Activated CD8-positive, alpha-beta memory T cell treated with anti-CD3 and anti-CD28 coated beads for 24 hours (primary cell): ENCODE measurements at regions not wholly inside any gene's neighbourhood (a gene's known extent, or its start where the extent isn't known, plus 50 kb on each side); places are given as distances from the start of the nearest gene placed in this dataset.
A peak's percentile ranks its signal among the peaks of the same experiment; 100 is the strongest.
"Not testable (repeated sequence)": the region's sequence is repeated elsewhere in the genome, so short reads cannot be mapped to it uniquely, and the experiment has no call there.

ENCODE experiments used
- DNase-seq: peaks from one replicate; pipeline ENCODE4 v3.0.0-alpha.2; 2020

- DNase-seq: not testable (repeated sequence)
Measured at GRCh38 chr9:41754403-41754802, 374.8 kb downstream of the CNTNAP3B start.

DNA sequence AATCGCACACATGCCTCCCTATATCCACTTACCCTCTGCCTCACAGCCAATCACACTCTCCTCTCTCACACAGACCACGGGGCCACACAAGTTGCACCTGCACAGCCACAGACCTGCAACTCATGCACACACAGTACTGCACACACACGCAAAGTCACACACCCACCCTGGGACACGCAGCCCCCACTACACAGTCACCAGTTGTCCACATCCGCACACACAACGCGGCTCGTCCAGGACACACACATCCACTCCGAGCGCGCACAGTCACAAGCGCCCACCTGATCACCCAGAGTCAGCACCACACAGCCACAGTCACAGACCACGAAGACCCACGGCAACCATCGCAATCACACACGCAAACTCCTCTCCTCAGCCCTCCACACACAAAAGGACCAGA, 387.3 kb downstream of the CNTNAP3B start:
- not testable (repeated sequence) for DNase-seq

DNA sequence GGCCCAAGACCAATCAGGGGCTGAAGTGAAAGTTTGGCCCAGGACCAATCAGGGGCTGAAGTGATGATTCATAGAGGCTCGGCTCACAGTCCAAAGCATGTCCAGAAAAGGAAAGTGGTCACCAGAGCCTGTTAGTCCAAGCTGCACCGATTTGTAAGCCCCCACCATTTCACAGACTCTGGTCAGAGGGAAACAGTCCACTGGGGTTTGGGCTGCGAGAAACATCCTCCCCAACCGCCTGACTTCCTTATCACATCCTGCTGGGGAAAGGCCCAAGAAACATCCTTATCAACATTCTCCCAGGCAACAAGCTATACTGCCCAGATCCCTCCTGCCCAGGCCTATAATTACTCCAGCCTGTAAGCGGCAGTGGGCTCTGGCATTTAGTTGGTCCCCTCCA, 388.1 kb downstream of the CNTNAP3B start:
- DNase-seq: not testable (repeated sequence)

GRCh38 chr9:41738681-41739080, 390.5 kb downstream of the CNTNAP3B start:
- not testable (repeated sequence) for DNase-seq

GRCh38 chr9:41699190-41699589, 430.0 kb downstream of the CNTNAP3B start:
- not testable (repeated sequence) for DNase-seq

DNA sequence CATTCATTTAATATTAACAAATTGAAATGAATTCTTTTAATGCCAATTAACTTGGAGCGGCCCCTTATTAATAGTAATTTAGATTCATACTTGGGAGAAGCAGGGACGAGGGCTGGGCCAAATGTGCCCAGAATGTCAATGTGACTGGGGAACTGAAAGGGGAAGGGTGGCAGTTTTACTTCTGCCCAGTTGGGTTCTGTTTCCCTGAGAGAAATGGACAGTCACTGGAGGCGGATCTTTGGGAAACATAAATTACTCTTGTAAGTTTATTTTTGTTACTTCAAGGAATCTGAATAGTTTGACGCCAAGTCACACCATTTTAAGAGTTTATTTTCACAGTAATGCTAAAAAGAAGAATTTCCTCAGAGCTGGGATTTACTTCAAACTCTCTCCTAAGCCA, 432.1 kb downstream of the CNTNAP3B start:
- not testable (repeated sequence) for DNase-seq

DNA sequence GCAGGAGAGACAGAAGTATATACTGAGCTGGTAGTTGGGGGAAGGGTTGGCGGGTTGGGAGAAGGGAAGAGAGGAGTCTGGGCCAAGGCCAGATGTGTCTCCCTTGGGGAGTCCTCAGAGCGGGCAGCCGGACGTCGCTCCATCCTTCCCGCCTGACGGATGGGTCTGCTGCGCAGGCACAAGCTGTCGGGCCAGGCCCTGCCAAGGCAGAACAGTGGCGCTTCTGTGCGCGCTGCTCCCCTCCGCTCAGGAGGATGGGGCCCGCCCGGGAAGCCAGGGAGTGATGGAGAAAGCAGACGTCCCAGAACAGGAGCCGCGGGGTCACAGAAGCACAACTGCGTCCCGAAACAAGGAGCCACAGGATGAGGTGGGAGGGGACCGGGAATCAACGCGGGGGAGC, 449.9 kb downstream of the CNTNAP3B start:
- not testable (repeated sequence) for DNase-seq

GRCh38 chr9:41663497-41664036, 465.7 kb downstream of the CNTNAP3B start:
- not testable (repeated sequence) for DNase-seq

GRCh38 chr9:41658706-41659105, 469.6 kb upstream of the ZNG1F start:
- DNase-seq: not testable (repeated sequence)

DNA sequence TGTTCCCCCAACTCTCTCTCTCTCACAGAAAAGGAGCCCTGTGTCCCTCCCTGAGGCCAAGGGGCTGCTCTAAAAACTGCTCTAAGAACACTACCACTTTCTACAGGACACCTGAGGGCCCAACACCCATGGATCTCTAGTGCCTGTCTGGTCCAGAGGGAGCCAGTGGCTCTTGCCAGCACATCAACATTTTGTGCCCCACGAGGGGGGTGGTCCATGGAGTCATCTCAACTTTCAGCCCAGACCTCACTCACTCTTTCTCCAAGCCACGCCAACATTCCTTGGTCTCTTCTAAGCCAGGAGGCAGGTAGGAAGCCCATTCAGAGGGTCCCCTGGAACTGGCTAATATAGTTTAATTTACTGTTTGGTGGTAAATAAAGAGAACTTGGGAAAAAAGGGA, 469.0 kb upstream of the ZNG1F start:
- DNase-seq: not testable (repeated sequence)

GRCh38 chr9:41657141-41657540, 468.0 kb upstream of the ZNG1F start:
- DNase-seq: not testable (repeated sequence)

DNA sequence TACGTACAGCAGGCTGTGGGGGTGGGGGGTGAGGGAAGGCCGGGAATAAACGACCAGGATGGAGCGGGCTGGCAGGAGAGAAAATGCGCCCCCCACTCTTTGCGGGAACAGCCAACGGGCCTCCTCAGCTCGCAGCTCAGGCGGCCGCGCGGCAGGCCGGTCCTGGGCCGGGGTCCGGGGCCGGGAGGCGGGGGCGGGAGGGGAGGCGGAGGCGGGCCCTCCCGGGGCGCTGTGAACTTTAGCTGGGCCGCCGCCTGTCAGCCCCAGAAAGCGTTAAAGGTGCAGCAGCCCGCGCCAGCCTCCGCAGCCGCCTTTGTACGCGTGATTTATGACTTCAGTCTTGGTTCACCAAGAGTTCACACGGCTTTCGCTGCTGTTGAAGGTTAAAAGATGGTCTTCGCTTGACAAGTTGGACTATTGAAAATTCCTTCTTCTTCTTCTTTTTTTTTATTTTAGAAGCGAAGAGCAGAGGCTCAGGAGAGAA, 466.0 kb upstream of the ZNG1F start:
- DNase-seq: not testable (repeated sequence)

GRCh38 chr9:41654349-41654748, 465.2 kb upstream of the ZNG1F start:
- not testable (repeated sequence) for DNase-seq

DNA sequence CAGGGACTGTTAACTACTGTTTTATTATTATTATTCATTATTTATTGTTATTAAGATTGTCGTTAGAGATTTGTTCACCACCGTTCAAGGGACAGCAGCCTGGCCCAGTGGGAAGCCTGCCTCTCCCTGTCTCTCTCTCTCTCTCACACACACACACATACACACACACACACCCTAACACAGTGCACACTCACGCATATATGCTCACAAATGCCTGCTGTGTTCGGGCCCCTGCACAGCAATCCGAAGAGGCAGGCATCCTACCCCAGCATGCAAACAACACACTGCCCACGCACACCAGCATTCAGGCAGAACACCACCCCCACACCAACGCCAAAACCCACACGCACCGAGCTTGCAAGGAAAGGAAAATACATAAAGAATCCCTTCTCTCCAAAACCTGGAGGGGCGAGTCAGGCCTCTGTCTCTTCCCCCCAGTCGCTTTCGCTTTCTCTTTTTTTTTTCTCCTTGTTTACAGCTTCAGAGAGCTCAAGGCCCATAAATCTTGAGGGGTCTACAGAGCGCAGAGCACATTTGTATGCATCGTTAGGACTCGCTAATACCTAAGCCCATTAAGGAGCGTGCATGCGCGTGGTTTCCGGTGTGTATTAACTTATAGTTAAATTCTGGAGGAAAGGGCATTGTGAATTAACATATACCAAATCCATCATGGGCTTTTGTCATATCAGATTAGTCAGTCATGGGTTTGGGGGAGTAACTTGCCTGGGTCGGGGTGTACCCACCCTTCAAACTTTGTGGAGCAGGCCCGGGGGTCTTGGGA, 464.6 kb upstream of the ZNG1F start:
- not testable (repeated sequence) for DNase-seq

GRCh38 chr9:41652800-41653199, 463.7 kb upstream of the ZNG1F start:
- DNase-seq: not testable (repeated sequence)

- not testable (repeated sequence) for DNase-seq
Measured at GRCh38 chr9:41652100-41652713, 463.1 kb upstream of the ZNG1F start.

DNA sequence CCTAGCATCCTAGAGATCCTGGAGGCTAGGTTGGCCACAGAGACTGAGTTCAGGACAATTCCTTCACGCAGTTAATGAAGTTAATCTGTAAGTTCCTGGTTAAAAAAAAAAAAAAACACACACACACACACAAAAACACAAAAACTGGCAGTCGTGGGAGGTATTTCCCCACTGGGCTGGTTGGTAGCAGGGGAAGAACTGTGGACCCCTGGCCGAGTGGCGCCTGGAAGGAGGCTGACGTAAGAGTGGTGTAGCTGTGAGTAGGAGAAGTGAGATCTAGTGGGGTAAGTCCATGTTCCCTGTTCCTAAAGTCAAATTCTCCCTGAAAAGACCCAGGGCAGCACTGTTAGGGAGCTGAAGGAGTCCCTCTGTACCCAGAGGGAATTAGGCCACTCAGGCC, 461.0 kb upstream of the ZNG1F start:
- DNase-seq: not testable (repeated sequence)

- DNase-seq: peak; percentile 69
Measured at GRCh38 chr9:41648564-41648963, 459.4 kb upstream of the ZNG1F start.

- not testable (repeated sequence) for DNase-seq
Measured at GRCh38 chr9:41646246-41646645, 457.1 kb upstream of the ZNG1F start.

- DNase-seq: peak; percentile 82
Measured at GRCh38 chr9:41643571-41644279, 454.6 kb upstream of the ZNG1F start.

GRCh38 chr9:41633726-41634125, 444.6 kb upstream of the ZNG1F start:
- not testable (repeated sequence) for DNase-seq

DNA sequence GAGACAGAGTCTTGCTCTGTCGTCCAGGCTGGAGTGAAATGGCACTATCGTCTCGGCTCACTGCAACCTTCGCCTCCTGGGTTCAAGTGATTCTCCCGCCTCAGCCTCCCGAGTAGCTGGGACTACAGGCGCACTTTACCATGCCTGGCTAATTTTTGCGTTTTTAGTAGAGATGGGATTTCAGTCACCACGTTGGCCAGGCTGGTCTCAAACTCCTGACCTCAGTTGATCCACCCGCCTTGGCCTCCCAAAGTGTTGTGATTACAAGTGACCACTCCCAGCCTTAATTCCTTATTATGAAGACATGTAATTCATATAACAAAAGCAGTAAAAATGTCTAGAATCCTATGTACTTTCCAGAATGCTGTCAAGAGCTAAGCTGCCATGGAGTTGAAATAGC, 434.5 kb upstream of the ZNG1F start:
- not testable (repeated sequence) for DNase-seq

DNA sequence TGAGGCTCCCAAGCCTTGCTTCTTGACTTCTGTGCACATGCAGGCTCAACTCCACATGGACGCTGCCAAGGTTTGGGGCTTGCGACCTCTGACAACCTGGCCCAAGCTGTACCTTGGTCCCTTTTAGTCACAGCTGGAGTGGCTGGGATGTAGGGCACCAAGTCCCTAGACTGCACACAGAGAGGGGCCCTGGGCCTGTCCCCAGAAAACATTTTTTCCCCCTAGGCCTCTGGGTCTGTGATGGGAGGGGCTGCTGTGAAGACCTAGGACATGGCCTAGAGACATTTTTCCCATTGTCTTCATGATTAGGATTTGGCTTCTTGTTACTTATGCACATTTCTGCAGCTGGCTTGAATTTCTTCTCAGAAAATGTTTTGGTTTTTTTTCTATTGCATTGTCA, 430.1 kb upstream of the ZNG1F start:
- DNase-seq: not testable (repeated sequence)
